Nephron (organoid): ENCODE measurements at regions not wholly inside any gene's neighbourhood (a gene's known extent, or its start where the extent isn't known, plus 50 kb on each side); places are given as distances from the start of the nearest gene placed in this dataset.
A peak's percentile ranks its signal among the peaks of the same experiment; 100 is the strongest.

Source experiments
- H3K27ac Mint-ChIP-seq, 3 experiments: 2 replicates each; pipeline ENCODE4 v1.8.0; 2020; ENCODE audit warnings: mixed read lengths in 3 of 3, mild to moderate bottlenecking in 2 of 3, moderate library complexity in 1 of 3
- H3K27me3 Mint-ChIP-seq: 2 replicates; pipeline ENCODE4 v1.8.0; 2021; ENCODE audit warnings: low read depth, mild to moderate bottlenecking, moderate library complexity, mixed read lengths
- H3K36me3 Mint-ChIP-seq: 2 replicates; pipeline ENCODE4 v1.8.0; 2020; ENCODE audit warnings: low read depth, mixed read lengths
- H3K4me1 Mint-ChIP-seq: 2 replicates; pipeline ENCODE4 v1.8.0; 2020; ENCODE audit warnings: mixed read lengths
- H3K4me3 Mint-ChIP-seq, 3 experiments: 2 replicates each; pipeline ENCODE4 v1.8.0; 2020; ENCODE audit warnings: mild to moderate bottlenecking in 3 of 3, mixed read lengths in 3 of 3, moderate library complexity in 2 of 3
- H3K9me3 Mint-ChIP-seq: 2 replicates; pipeline ENCODE4 v1.8.0; 2020; ENCODE audit warnings: mixed read lengths
- CTCF ChIP-seq, 3 experiments: fragments of 200-600 bp; sonication (generic); IDR thresholded peaks; one replicate each; pipeline ENCODE4 v1.5.0; 2021; ENCODE audit warnings: antibody characterized with exemption in 3 of 3; ENCODE audit not compliant: unreplicated experiment in 3 of 3

- Mint-ChIP-seq H3K36me3 (no peaks in the 10 kb centered on the region), H3K27ac (no peak overlapping the region), H3K4me3 (no peak overlapping the region), H3K4me1 (peaks cover 6% of the 10 kb centered on the region), H3K9me3 (no peaks in the 10 kb centered on the region), H3K27me3 (no peaks in the 10 kb centered on the region)
- no peak for TF ChIP-seq CTCF (IDR thresholded peaks at IDR 0.05; ENCODE audit: unreplicated experiment in 3 of 3)
Measured at GRCh38 chr5:89086390-89087086, 203.6 kb upstream of the MEF2C start.

GRCh38 chr5:89083791-89084190 lies 200.8 kb upstream of the MEF2C start:
- Mint-ChIP-seq H3K4me1 (peaks cover 6% of the 10 kb centered on the region), H3K9me3 (no peaks in the 10 kb centered on the region), H3K4me3 (no peak overlapping the region), H3K27me3 (no peaks in the 10 kb centered on the region), H3K36me3 (no peaks in the 10 kb centered on the region), H3K27ac (no peak overlapping the region)
- TF ChIP-seq CTCF (IDR thresholded peaks at IDR 0.05; ENCODE audit: unreplicated experiment in 3 of 3), result no peak

DNA sequence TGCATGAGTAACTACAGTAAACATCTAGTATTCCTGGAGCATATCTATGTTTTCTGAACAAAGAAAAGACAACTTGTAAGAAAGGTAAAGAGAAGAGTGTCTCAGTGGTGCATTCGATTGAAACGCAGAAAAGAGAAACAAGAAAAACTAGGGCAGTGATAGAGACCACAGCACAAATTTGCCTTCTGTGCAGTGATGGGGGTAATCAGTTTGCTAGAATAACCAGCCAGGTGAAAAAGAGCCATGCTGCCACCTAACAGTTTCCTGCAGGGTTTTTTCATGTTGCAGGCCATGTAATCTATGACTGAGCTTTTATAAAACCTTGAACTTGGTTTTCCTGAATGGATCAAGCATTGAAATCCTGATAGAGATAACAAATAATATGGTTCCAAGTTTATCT lies 198.4 kb upstream of the MEF2C start:
- Mint-ChIP-seq H3K36me3 (no peaks in the 10 kb centered on the region), H3K27me3 (no peaks in the 10 kb centered on the region), H3K9me3 (no peaks in the 10 kb centered on the region), H3K4me1 (peaks cover 16% of the 10 kb centered on the region), H3K4me3 (no peak overlapping the region), H3K27ac (peak overlapping the region in 1 of 3 experiments; percentile 1)
- TF ChIP-seq CTCF (IDR thresholded peaks at IDR 0.05; ENCODE audit: unreplicated experiment in 3 of 3), result no peak

GRCh38 chr5:89080467-89081116 lies 197.6 kb upstream of the MEF2C start:
- Mint-ChIP-seq H3K36me3 (no peaks in the 10 kb centered on the region), H3K9me3 (no peaks in the 10 kb centered on the region), H3K4me1 (peaks cover 16% of the 10 kb centered on the region), H3K27me3 (no peaks in the 10 kb centered on the region), H3K27ac (no peak overlapping the region), H3K4me3 (no peak overlapping the region)
- no peak for TF ChIP-seq CTCF (IDR thresholded peaks at IDR 0.05; ENCODE audit: unreplicated experiment in 3 of 3)

DNA sequence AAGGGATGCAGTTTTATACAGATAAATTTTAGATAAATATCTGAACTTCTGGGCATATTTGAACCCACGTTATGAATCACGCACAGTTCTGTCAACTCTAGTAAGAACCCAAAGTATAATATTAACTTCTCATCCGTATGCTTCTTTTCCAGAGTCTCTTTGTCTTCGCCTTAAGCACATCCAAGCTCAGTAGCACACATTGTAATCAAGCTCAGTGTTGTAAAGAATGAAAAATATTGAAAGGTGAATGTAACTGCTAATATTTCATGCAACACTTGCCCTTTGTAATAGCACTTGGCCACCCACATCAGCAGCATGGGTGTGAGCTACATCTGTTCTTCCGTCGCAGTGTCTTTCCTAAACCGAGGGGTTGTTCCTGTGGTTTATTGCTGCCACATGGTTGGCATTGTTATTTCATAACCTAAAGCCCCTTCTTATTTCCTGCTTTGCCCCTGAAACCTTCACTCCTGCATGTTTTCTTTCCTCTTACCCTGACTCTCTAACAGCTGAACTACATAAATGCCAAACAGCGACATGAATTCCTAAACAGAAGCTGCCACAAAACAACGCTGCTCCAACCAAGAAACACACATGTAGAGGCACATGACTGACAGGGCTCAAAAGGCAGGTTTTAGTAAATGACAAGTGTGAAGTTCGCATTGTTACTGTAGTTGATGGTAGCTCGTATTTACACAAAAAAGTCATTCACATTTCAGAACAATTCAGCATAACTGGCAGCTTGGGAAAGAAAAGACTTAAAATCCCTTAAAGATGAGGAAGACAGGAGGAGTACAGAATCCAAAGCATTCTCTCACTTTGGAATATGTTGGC lies 190.1 kb upstream of the MEF2C start:
- Mint-ChIP-seq H3K9me3 (no peaks in the 10 kb centered on the region), H3K27me3 (no peaks in the 10 kb centered on the region), H3K27ac (peak overlapping the region; percentile 3 to 41 (median 21)), H3K4me1 (peaks cover 41% of the 10 kb centered on the region), H3K36me3 (no peaks in the 10 kb centered on the region), H3K4me3 (no peak overlapping the region)
- TF ChIP-seq CTCF (IDR thresholded peaks at IDR 0.05; ENCODE audit: unreplicated experiment in 3 of 3), result no peak
